DOHH2 (cell line): ENCODE measurements at regions not wholly inside any gene's neighbourhood (a gene's known extent, or its start where the extent isn't known, plus 50 kb on each side); places are given as distances from the start of the nearest gene placed in this dataset.
"Not testable (repeated sequence)": the region's sequence is repeated elsewhere in the genome, so short reads cannot be mapped to it uniquely, and the experiment has no call there.

Experiments
- EZH2phosphoT487 ChIP-seq: fragments of 200-600 bp; sonication (generic); IDR thresholded peaks from 2 replicates; pipeline ENCODE4 v1.6.1; 2017; ENCODE audit warnings: borderline replicate concordance, mild to moderate bottlenecking, antibody characterized with exemption, low read length, moderate library complexity, mixed read lengths
- TF ChIP-seq, protein P1 (sequence below): fragments of 200-600 bp; sonication (generic); IDR thresholded peaks from one replicate; pipeline ENCODE4 v1.5.1; 2014; ENCODE audit warnings: antibody characterized with exemption, mild to moderate bottlenecking, low read depth, low read length; ENCODE audit not compliant: poor library complexity, severe bottlenecking

- TF ChIP-seq, protein P1, sequence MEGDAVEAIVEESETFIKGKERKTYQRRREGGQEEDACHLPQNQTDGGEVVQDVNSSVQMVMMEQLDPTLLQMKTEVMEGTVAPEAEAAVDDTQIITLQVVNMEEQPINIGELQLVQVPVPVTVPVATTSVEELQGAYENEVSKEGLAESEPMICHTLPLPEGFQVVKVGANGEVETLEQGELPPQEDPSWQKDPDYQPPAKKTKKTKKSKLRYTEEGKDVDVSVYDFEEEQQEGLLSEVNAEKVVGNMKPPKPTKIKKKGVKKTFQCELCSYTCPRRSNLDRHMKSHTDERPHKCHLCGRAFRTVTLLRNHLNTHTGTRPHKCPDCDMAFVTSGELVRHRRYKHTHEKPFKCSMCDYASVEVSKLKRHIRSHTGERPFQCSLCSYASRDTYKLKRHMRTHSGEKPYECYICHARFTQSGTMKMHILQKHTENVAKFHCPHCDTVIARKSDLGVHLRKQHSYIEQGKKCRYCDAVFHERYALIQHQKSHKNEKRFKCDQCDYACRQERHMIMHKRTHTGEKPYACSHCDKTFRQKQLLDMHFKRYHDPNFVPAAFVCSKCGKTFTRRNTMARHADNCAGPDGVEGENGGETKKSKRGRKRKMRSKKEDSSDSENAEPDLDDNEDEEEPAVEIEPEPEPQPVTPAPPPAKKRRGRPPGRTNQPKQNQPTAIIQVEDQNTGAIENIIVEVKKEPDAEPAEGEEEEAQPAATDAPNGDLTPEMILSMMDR, result not testable (repeated sequence)
- not testable (repeated sequence) for TF ChIP-seq EZH2phosphoT487
Measured at GRCh38 chr15:84097053-84097452, 138.5 kb upstream of the GOLGA6L4 start.
